SKM-1 (cell line): ENCODE measurements at regions not wholly inside any gene's neighbourhood (a gene's known extent, or its start where the extent isn't known, plus 50 kb on each side); places are given as distances from the start of the nearest gene placed in this dataset.
"Not testable (repeated sequence)": the region's sequence is repeated elsewhere in the genome, so short reads cannot be mapped to it uniquely, and the experiment has no call there.

Experiments
- DNase-seq: peaks from one replicate; lab custom pipeline; 2025; ENCODE audit not compliant: unreplicated experiment; lab: John Stamatoyannopoulos, UW

GRCh38 chr12:93238512-93239262 is 139.0 kb upstream of the NUDT4 start:
- not testable (repeated sequence) for DNase-seq

GRCh38 chr12:93239789-93240188 is 137.9 kb upstream of the NUDT4 start:
- not testable (repeated sequence) for DNase-seq

- DNase-seq, result no peak
Observed at GRCh38 chr12:93242154-93242972, 135.4 kb upstream of the NUDT4 start.

- no peak for DNase-seq
Observed at GRCh38 chr12:93243382-93243688, 134.4 kb upstream of the NUDT4 start.

- DNase-seq, result peak; percentile 65
Observed at GRCh38 chr12:93243689-93244513, 133.8 kb upstream of the NUDT4 start.

GRCh38 chr12:93244514-93245077 is 133.1 kb upstream of the NUDT4 start:
- DNase-seq, result no peak

GRCh38 chr12:93245543-93245942 is 132.2 kb upstream of the NUDT4 start:
- no peak for DNase-seq

- DNase-seq, result no peak
Observed at GRCh38 chr12:93247313-93247991, 130.3 kb upstream of the NUDT4 start.

GRCh38 chr12:93252221-93252620 is 125.5 kb upstream of the NUDT4 start:
- no peak for DNase-seq

GRCh38 chr12:93254911-93255310 is 122.8 kb upstream of the NUDT4 start:
- no peak for DNase-seq

- DNase-seq, result no peak
Observed at GRCh38 chr12:93256256-93256969, 121.3 kb upstream of the NUDT4 start.

- no peak for DNase-seq
Observed at GRCh38 chr12:93261505-93262094, 116.1 kb upstream of the NUDT4 start.

- no peak for DNase-seq
Observed at GRCh38 chr12:93272997-93273396, 104.7 kb upstream of the NUDT4 start.

- no peak for DNase-seq
Observed at GRCh38 chr12:93273834-93274564, 103.7 kb upstream of the NUDT4 start.

- DNase-seq, result no peak
Observed at GRCh38 chr12:93274937-93275336, 102.8 kb upstream of the NUDT4 start.

GRCh38 chr12:93275589-93275988 is 102.1 kb upstream of the NUDT4 start:
- DNase-seq, result no peak

- DNase-seq, result no peak
Observed at GRCh38 chr12:93279565-93280412, 97.9 kb upstream of the NUDT4 start.

- DNase-seq, result no peak
Observed at GRCh38 chr12:93287149-93287548, 90.6 kb upstream of the NUDT4 start.
